Body of pancreas (tissue), 4 donors: ENCODE measurements at regions not wholly inside any gene's neighbourhood (a gene's known extent, or its start where the extent isn't known, plus 50 kb on each side); places are given as distances from the start of the nearest gene placed in this dataset.
A peak's percentile ranks its signal among the peaks of the same experiment; 100 is the strongest.
"Not testable (repeated sequence)": the region's sequence is repeated elsewhere in the genome, so short reads cannot be mapped to it uniquely, and the experiment has no call there.

Source experiments
- ATAC-seq: fragments of 150-250 bp; one replicate; pipeline ENCODE4 v1.9.1; 2016
- DNase-seq, 4 donors: peaks; one replicate each; pipeline ENCODE4 v3.0.0-alpha.2; 2019
- H3K27ac ChIP-seq, 4 donors: fragments of 200-600 bp; sonication (generic); 1 replicate in 3 of 4; 2 replicates in 1 of 4; pipeline versions ENCODE4 v1.5.1 to v1.6.1; 2016 to 2019; ENCODE audit warnings: mild to moderate bottlenecking in 1 of 4, mixed read lengths in 1 of 4, moderate library complexity in 1 of 4
- H3K27me3 ChIP-seq, 2 donors: fragments of 200-600 bp; sonication (generic); one replicate each; pipeline ENCODE4 v1.6.0; 2016; ENCODE audit warnings: mild to moderate bottlenecking in 1 of 2
- H3K36me3 ChIP-seq, 2 donors: fragments of 200-600 bp; sonication (generic); replicated peaks in 1 of 2; 2 replicates each; pipeline ENCODE4 v1.5.1; 2016; ENCODE audit warnings: low read depth in 2 of 2; ENCODE audit not compliant: insufficient read depth in 1 of 2
- H3K4me1 ChIP-seq: fragments of 200-600 bp; sonication (generic); one replicate; pipeline ENCODE4 v1.6.0; 2016
- H3K4me3 ChIP-seq, 2 donors: fragments of 200-600 bp; sonication (generic); 1 replicate in 1 of 2; 2 replicates in 1 of 2; pipeline ENCODE4 v1.5.1; 2016 to 2019
- H3K9me3 ChIP-seq, 3 donors: fragments of 200-600 bp; sonication (generic); 1 replicate in 2 of 3; 2 replicates in 1 of 3; pipeline ENCODE4 v1.5.1; 2016
- CTCF ChIP-seq, 7 experiments: fragments of 450-650 bp in 4 of 7; fragments of 200-600 bp in 3 of 7; sonication (generic) in 3 of 7; IDR thresholded peaks; one replicate each; pipeline ENCODE4 v1.5.1; 2016 to 2019; ENCODE audit warnings: antibody characterized with exemption in 7 of 7
- POLR2A ChIP-seq, 3 donors: fragments of 450-650 bp; IDR thresholded peaks; one replicate each; pipeline ENCODE4 v1.6.1; 2016; ENCODE audit warnings: antibody characterized with exemption in 3 of 3, mild to moderate bottlenecking in 2 of 3
- WGBS, 2 donors: methylation state at CpG; one replicate each; pipeline ENCODE4 v1.1.5; 2017; 5-methylcytosine and 5-hydroxymethylcytosine counted together
- intact Hi-C: fragments of 100-400 bp; cut with DNase I; formaldehyde crosslinking; loops from one replicate; pipeline ENCODE4 v1.15.1; 2023

- no peaks in the 10 kb centered on the region for H3K27me3 ChIP-seq
- intact Hi-C loops, result no loop called here
- DNase-seq (no peak), ATAC-seq (no peak)
- no peak for TF ChIP-seq CTCF (IDR thresholded peaks at IDR 0.05)
- TF ChIP-seq POLR2A (IDR thresholded peaks at IDR 0.05), result no peak
- 70 to 75% methylated on average over 4 of the region's 4 CpGs for WGBS, 2 donors
- H3K4me3 ChIP-seq, result no peak overlapping the region
- H3K36me3 ChIP-seq, result no peaks in the 10 kb centered on the region
- no peak overlapping the region for H3K27ac ChIP-seq
- peaks cover 7% of the 10 kb centered on the region for H3K4me1 ChIP-seq
- no peaks in the 10 kb centered on the region for H3K9me3 ChIP-seq
These were observed 169.6 kb upstream of the KLF6 start for GRCh38 chr10:3954615-3955014.

GRCh38 chr10:3954007-3954406 is 169.0 kb upstream of the KLF6 start:
- intact Hi-C loops, H3K27ac ChIP-seq, H3K27me3 ChIP-seq, H3K4me1 ChIP-seq, H3K36me3 ChIP-seq, H3K4me3 ChIP-seq, H3K9me3 ChIP-seq, ATAC-seq, DNase-seq: not testable (repeated sequence)
- 89 to 96% methylated on average over 1 of the region's 1 CpG for WGBS, 2 donors

- peak; percentile 45 for ATAC-seq
- Histone ChIP-seq H3K4me3 (no peak overlapping the region), H3K9me3 (no peaks in the 10 kb centered on the region), H3K36me3 (no peaks in the 10 kb centered on the region), H3K4me1 (peaks cover 7% of the 10 kb centered on the region), H3K27ac (no peak overlapping the region), H3K27me3 (no peaks in the 10 kb centered on the region)
- peak; percentile 39 to 70 (median 59) for DNase-seq
- WGBS, 2 donors, result 48 to 51% methylated on average over 12 of the region's 12 CpGs
- TF ChIP-seq CTCF (IDR thresholded peaks at IDR 0.05), result no peak
- no peak for TF ChIP-seq POLR2A (IDR thresholded peaks at IDR 0.05)
- intact Hi-C loops, result no loop called here
These were observed 167.0 kb upstream of the KLF6 start for GRCh38 chr10:3951993-3952392.

- no peaks in the 10 kb centered on the region for H3K36me3 ChIP-seq
- no peak for TF ChIP-seq POLR2A (IDR thresholded peaks at IDR 0.05)
- no peak for TF ChIP-seq CTCF (IDR thresholded peaks at IDR 0.05)
- no peaks in the 10 kb centered on the region for H3K27me3 ChIP-seq
- no peak overlapping the region for H3K4me3 ChIP-seq
- WGBS, 2 donors, result 78 to 90% methylated on average over 8 to 12 of the region's 12 CpGs
- H3K4me1 ChIP-seq, result peaks cover 7% of the 10 kb centered on the region
- DNase-seq, result no peak
- no peak overlapping the region for H3K27ac ChIP-seq
- no peak for ATAC-seq
- no peaks in the 10 kb centered on the region for H3K9me3 ChIP-seq
- intact Hi-C loops, result no loop called here
These were observed 165.8 kb upstream of the KLF6 start for GRCh38 chr10:3950676-3951275.

- peaks cover 7% of the 10 kb centered on the region for H3K4me1 ChIP-seq
- WGBS, 2 donors, result 53 to 64% methylated on average over 10 of the region's 10 CpGs
- intact Hi-C loops, result no loop called here
- TF ChIP-seq POLR2A (IDR thresholded peaks at IDR 0.05) (no peak), CTCF (IDR thresholded peaks at IDR 0.05) (no peak)
- ATAC-seq (no peak), DNase-seq (no peak)
- H3K4me3 ChIP-seq, result no peak overlapping the region
- H3K27me3 ChIP-seq, result no peaks in the 10 kb centered on the region
- H3K27ac ChIP-seq, result no peak overlapping the region
- H3K36me3 ChIP-seq, result no peaks in the 10 kb centered on the region
- no peaks in the 10 kb centered on the region for H3K9me3 ChIP-seq
These were observed 164.7 kb upstream of the KLF6 start for GRCh38 chr10:3949711-3950110.
